GM23338 (cell line): ENCODE measurements at regions not wholly inside any gene's neighbourhood (a gene's known extent, or its start where the extent isn't known, plus 50 kb on each side); places are given as distances from the start of the nearest gene placed in this dataset.

ENCODE experiments used
- ATAC-seq: fragments of 200-7000 bp; cut with Tn5 transposase; 3 replicates; pipeline ENCODE4 v1.9.1; 2020
- DNase-seq: peaks from one replicate; pipeline ENCODE4 v3.0.0-alpha.2; 2015; ENCODE audit warnings: low spot score
- H2AFZ ChIP-seq: fragments of 200-600 bp; sonication (generic); 2 replicates; pipeline ENCODE4 v1.8.0; 2016; ENCODE audit warnings: antibody characterized with exemption, mild to moderate bottlenecking, moderate library complexity
- H3F3A ChIP-seq: fragments of 200-600 bp; sonication (generic); replicated peaks from 2 replicates; pipeline ENCODE4 v1.8.0; 2017; ENCODE audit warnings: antibody characterized with exemption, mixed run types, low read depth
- H3K27ac ChIP-seq: fragments of 200-600 bp; sonication (generic); 2 replicates; pipeline ENCODE4 v1.6.1; 2016; ENCODE audit warnings: low read depth
- H3K27me3 ChIP-seq: fragments of 200-600 bp; sonication (generic); 2 replicates; pipeline ENCODE4 v1.8.0; 2016; ENCODE audit warnings: mild to moderate bottlenecking, mixed run types, moderate library complexity; ENCODE audit not compliant: insufficient read depth
- H3K36me3 ChIP-seq: fragments of 200-600 bp; sonication (generic); 2 replicates; pipeline ENCODE4 v1.8.0; 2016; ENCODE audit warnings: mild to moderate bottlenecking; ENCODE audit not compliant: insufficient read depth
- H3K4me1 ChIP-seq: fragments of 200-600 bp; sonication (generic); 2 replicates; pipeline ENCODE4 v1.8.0; 2016; ENCODE audit warnings: mild to moderate bottlenecking, moderate library complexity; ENCODE audit not compliant: insufficient read depth
- H3K4me2 ChIP-seq: fragments of 200-600 bp; sonication (generic); 2 replicates; pipeline ENCODE4 v1.7.1; 2017; ENCODE audit warnings: mixed run types
- H3K4me3 ChIP-seq: fragments of 200-600 bp; sonication (generic); 2 replicates; pipeline ENCODE4 v1.6.1; 2016; ENCODE audit warnings: mixed run types
- H3K79me2 ChIP-seq: fragments of 200-600 bp; sonication (generic); replicated peaks from 2 replicates; pipeline ENCODE4 v1.8.0; 2017; ENCODE audit warnings: mild to moderate bottlenecking; ENCODE audit not compliant: insufficient read depth
- H3K9me2 ChIP-seq: fragments of 200-600 bp; sonication (generic); 2 replicates; pipeline ENCODE4 v1.8.0; 2017; ENCODE audit not compliant: insufficient read depth
- H4K20me1 ChIP-seq: fragments of 200-600 bp; sonication (generic); replicated peaks from 2 replicates; pipeline ENCODE4 v1.8.0; 2017; ENCODE audit warnings: mild to moderate bottlenecking; ENCODE audit not compliant: insufficient read depth
- H3K27ac Mint-ChIP-seq: 2 replicates; pipeline ENCODE4 v1.8.0; 2020; ENCODE audit warnings: inconsistent platforms, mild to moderate bottlenecking, moderate library complexity, mixed read lengths
- H3K27me3 Mint-ChIP-seq: 3 replicates; pipeline ENCODE4 v1.8.0; 2022; ENCODE audit warnings: low read depth, mild to moderate bottlenecking, moderate library complexity, mixed read lengths, inconsistent platforms; ENCODE audit not compliant: insufficient read depth, poor library complexity
- H3K36me3 Mint-ChIP-seq: 3 replicates; pipeline ENCODE4 v1.8.0; 2021; ENCODE audit warnings: low read depth, mild to moderate bottlenecking, inconsistent platforms, moderate library complexity, mixed read lengths
- H3K4me1 Mint-ChIP-seq: 3 replicates; pipeline ENCODE4 v1.8.0; 2020; ENCODE audit warnings: mild to moderate bottlenecking, inconsistent platforms, mixed read lengths
- H3K4me3 Mint-ChIP-seq: 3 replicates; pipeline ENCODE4 v1.8.0; 2021; ENCODE audit warnings: moderate library complexity, mild to moderate bottlenecking, inconsistent platforms, mixed read lengths
- H3K9me3 Mint-ChIP-seq: 3 replicates; pipeline ENCODE4 v1.8.0; 2020; ENCODE audit warnings: moderate library complexity, mild to moderate bottlenecking, inconsistent platforms, mixed read lengths
- JUNB ChIP-seq: IDR thresholded peaks from one replicate; pipeline ENCODE4 v1.6.1; 2016; ENCODE audit warnings: antibody characterized with exemption; ENCODE audit not compliant: unreplicated experiment
- NANOG ChIP-seq: IDR thresholded peaks from 2 replicates; pipeline ENCODE4 v1.6.1; 2016; ENCODE audit warnings: antibody characterized with exemption, borderline replicate concordance
- POLR2AphosphoS5 ChIP-seq: IDR thresholded peaks from 2 replicates; pipeline ENCODE4 v1.6.1; 2016; ENCODE audit warnings: antibody characterized with exemption, low read depth
- REST ChIP-seq: IDR thresholded peaks from one replicate; pipeline ENCODE4 v1.6.1; 2018; ENCODE audit warnings: antibody characterized with exemption; ENCODE audit not compliant: unreplicated experiment
- STAT1 ChIP-seq: IDR thresholded peaks from one replicate; pipeline ENCODE4 v1.6.1; 2016; ENCODE audit warnings: antibody characterized with exemption; ENCODE audit not compliant: unreplicated experiment
- ZNF114 ChIP-seq: fragments of 250-450 bp; sonication (Bioruptor Pico); IDR thresholded peaks from 2 replicates; pipeline ENCODE4 v1.5.0; 2020; ENCODE audit warnings: mild to moderate bottlenecking, moderate library complexity
- ZNF462 ChIP-seq: fragments of 250-450 bp; sonication (Bioruptor Pico); IDR thresholded peaks from 2 replicates; pipeline ENCODE4 v1.5.0; 2020; ENCODE audit warnings: mild to moderate bottlenecking, moderate library complexity
- TF ChIP-seq, protein P1 (sequence below), 2 experiments: fragments of 200-600 bp in 1 of 2; sonication (generic) in 1 of 2; conservative IDR thresholded peaks; 2 replicates each; pipeline versions ENCODE4 v1.5.1 to v1.6.1; 2016 to 2017; ENCODE audit warnings: antibody characterized with exemption in 2 of 2, low read depth in 2 of 2, mild to moderate bottlenecking in 2 of 2, moderate library complexity in 1 of 2

GRCh38 chr9:82668689-82669199, 394.2 kb downstream of the RASEF start:
- no peaks in the 10 kb centered on the region for H3K9me3 Mint-ChIP-seq
- peak overlapping the region; percentile 72; the same call in 1 of the 2 replicates for H2AFZ ChIP-seq
- H3K36me3 Mint-ChIP-seq: no peaks in the 10 kb centered on the region
- H3K4me1 ChIP-seq: no peaks in the 10 kb centered on the region
- H3K36me3 ChIP-seq: no peaks in the 10 kb centered on the region
- H3K4me3 Mint-ChIP-seq: no peak overlapping the region
- no peak for DNase-seq
- H3K27ac ChIP-seq: no peak overlapping the region
- H3K79me2 ChIP-seq: no peaks in the 10 kb centered on the region
- no peak for TF ChIP-seq REST
- TF ChIP-seq ZNF462 (CRISPR knock-in tag): no peak
- TF ChIP-seq POLR2AphosphoS5: no peak
- TF ChIP-seq JUNB: no peak
- TF ChIP-seq ZNF114 (CRISPR knock-in tag): no peak
- TF ChIP-seq NANOG: no peak
- TF ChIP-seq, protein P1, sequence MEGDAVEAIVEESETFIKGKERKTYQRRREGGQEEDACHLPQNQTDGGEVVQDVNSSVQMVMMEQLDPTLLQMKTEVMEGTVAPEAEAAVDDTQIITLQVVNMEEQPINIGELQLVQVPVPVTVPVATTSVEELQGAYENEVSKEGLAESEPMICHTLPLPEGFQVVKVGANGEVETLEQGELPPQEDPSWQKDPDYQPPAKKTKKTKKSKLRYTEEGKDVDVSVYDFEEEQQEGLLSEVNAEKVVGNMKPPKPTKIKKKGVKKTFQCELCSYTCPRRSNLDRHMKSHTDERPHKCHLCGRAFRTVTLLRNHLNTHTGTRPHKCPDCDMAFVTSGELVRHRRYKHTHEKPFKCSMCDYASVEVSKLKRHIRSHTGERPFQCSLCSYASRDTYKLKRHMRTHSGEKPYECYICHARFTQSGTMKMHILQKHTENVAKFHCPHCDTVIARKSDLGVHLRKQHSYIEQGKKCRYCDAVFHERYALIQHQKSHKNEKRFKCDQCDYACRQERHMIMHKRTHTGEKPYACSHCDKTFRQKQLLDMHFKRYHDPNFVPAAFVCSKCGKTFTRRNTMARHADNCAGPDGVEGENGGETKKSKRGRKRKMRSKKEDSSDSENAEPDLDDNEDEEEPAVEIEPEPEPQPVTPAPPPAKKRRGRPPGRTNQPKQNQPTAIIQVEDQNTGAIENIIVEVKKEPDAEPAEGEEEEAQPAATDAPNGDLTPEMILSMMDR (conservative IDR thresholded peaks at IDR 0.05; ENCODE audit: low read depth in 2 of 2): no peak
- TF ChIP-seq STAT1: no peak
- H3K27me3 ChIP-seq: no peaks in the 10 kb centered on the region
- no peak overlapping the region for H3K4me3 ChIP-seq
- peaks cover 3% of the 10 kb centered on the region; the same call in 1 of the 3 replicates for H3K4me1 Mint-ChIP-seq
- no peak overlapping the region for H3K4me2 ChIP-seq
- ATAC-seq: no peak
- no peaks in the 10 kb centered on the region for H3K9me2 ChIP-seq
- H3F3A ChIP-seq: no peaks in the 10 kb centered on the region
- no peaks in the 10 kb centered on the region for H3K27me3 Mint-ChIP-seq
- H3K27ac Mint-ChIP-seq: no peak overlapping the region
- H4K20me1 ChIP-seq: no peaks in the 10 kb centered on the region
